Neural cell (in vitro differentiated cells): ENCODE measurements at regions not wholly inside any gene's neighbourhood (a gene's known extent, or its start where the extent isn't known, plus 50 kb on each side); places are given as distances from the start of the nearest gene placed in this dataset.

Experiments
- H2AFZ ChIP-seq: fragments of 200-600, 300-800 bp; sonication (generic), shearing (Covaris generic); 2 replicates; pipeline ENCODE4 v1.6.0; 2014; ENCODE audit warnings: low read depth, mild to moderate bottlenecking, antibody characterized with exemption, low read length, moderate library complexity
- H3F3A ChIP-seq: fragments of 200-600 bp; shearing (Covaris generic); 2 replicates; pipeline ENCODE4 v1.6.1; 2016; ENCODE audit warnings: mild to moderate bottlenecking, moderate library complexity, mixed read lengths, antibody characterized with exemption, low read length; ENCODE audit not compliant: insufficient read depth, poor library complexity, severe bottlenecking
- H3K27ac ChIP-seq: fragments of 200-600, 300-800 bp; sonication (generic), shearing (Covaris generic); 2 replicates; pipeline ENCODE4 v1.5.1; 2014; ENCODE audit warnings: mild to moderate bottlenecking, low read length, moderate library complexity
- H3K27me3 ChIP-seq: fragments of 300-800, 200-600 bp; sonication (generic), shearing (Covaris generic); 2 replicates; pipeline ENCODE4 v1.6.0; 2014; ENCODE audit warnings: mild to moderate bottlenecking, low read depth, low read length, moderate library complexity; ENCODE audit not compliant: insufficient read depth
- H3K36me3 ChIP-seq: fragments of 300-800, 200-600 bp; sonication (generic), shearing (Covaris generic); 2 replicates; pipeline ENCODE4 v1.5.1; 2014; ENCODE audit warnings: mild to moderate bottlenecking, antibody characterized with exemption, low read length, moderate library complexity; ENCODE audit not compliant: insufficient read depth
- H3K4me2 ChIP-seq: fragments of 300-800, 200-600 bp; sonication (generic), shearing (Covaris generic); 2 replicates; pipeline ENCODE4 v1.6.0; 2014; ENCODE audit warnings: mild to moderate bottlenecking, low read length
- H3K4me3 ChIP-seq: fragments of 300-800, 200-600 bp; sonication (generic), shearing (Covaris generic); 2 replicates; pipeline ENCODE4 v1.5.1; 2014; ENCODE audit warnings: mild to moderate bottlenecking, low read length, moderate library complexity
- H3K79me2 ChIP-seq: fragments of 200-600 bp; shearing (Covaris generic); replicated peaks from 2 replicates; pipeline ENCODE4 v1.6.0; 2014; ENCODE audit warnings: mild to moderate bottlenecking, low read length, moderate library complexity; ENCODE audit not compliant: insufficient read depth
- H3K9ac ChIP-seq: fragments of 300-800, 200-600 bp; sonication (generic), shearing (Covaris generic); 2 replicates; pipeline ENCODE4 v1.6.1; 2016; ENCODE audit warnings: mild to moderate bottlenecking, low read length, mixed read lengths
- H3K9me2 ChIP-seq: fragments of 200-600 bp; shearing (Covaris generic); 2 replicates; pipeline ENCODE4 v1.6.1; 2016; ENCODE audit warnings: mild to moderate bottlenecking, low read length, mixed read lengths; ENCODE audit not compliant: insufficient read depth
- H3K9me3 ChIP-seq: fragments of 200-600, 300-800 bp; sonication (generic), shearing (Covaris generic); 2 replicates; pipeline ENCODE4 v1.6.1; 2016; ENCODE audit warnings: mild to moderate bottlenecking, mixed run types, low read length, moderate library complexity, mixed read lengths
- H4K20me1 ChIP-seq: fragments of 200-600 bp; shearing (Covaris generic); 2 replicates; pipeline ENCODE4 v1.6.1; 2016; ENCODE audit warnings: mild to moderate bottlenecking, mixed run types; ENCODE audit not compliant: insufficient read depth
- CTCF ChIP-seq: fragments of 450-650 bp; IDR thresholded peaks from 2 replicates; pipeline ENCODE4 v1.5.1; 2014; ENCODE audit warnings: antibody characterized with exemption, mild to moderate bottlenecking, moderate library complexity; ENCODE audit not compliant: poor library complexity, severe bottlenecking
- EP300 ChIP-seq: fragments of 450-650 bp; conservative IDR thresholded peaks from 2 replicates; pipeline ENCODE4 v1.6.1; 2014; ENCODE audit warnings: antibody characterized with exemption, mild to moderate bottlenecking, moderate library complexity; ENCODE audit not compliant: poor library complexity, severe bottlenecking
- EZH2 ChIP-seq: fragments of 200-600, 300-800 bp; shearing (Covaris generic), sonication (generic); IDR thresholded peaks from 2 replicates; pipeline ENCODE4 v1.6.1; 2014; ENCODE audit warnings: antibody characterized with exemption, low read length, borderline replicate concordance, mild to moderate bottlenecking; ENCODE audit not compliant: insufficient read depth, poor library complexity, severe bottlenecking
- MXI1 ChIP-seq: fragments of 450-650 bp; conservative IDR thresholded peaks from 2 replicates; pipeline ENCODE4 v1.6.1; 2014; ENCODE audit warnings: antibody characterized with exemption, mild to moderate bottlenecking; ENCODE audit not compliant: poor library complexity, severe bottlenecking
- RAD21 ChIP-seq: fragments of 450-650 bp; conservative IDR thresholded peaks from 2 replicates; pipeline ENCODE4 v1.6.1; 2014; ENCODE audit warnings: antibody characterized with exemption, mild to moderate bottlenecking, moderate library complexity
- REST ChIP-seq: IDR thresholded peaks from 2 replicates; pipeline ENCODE4 v1.6.1; 2012; ENCODE audit warnings: borderline replicate concordance
- SMC3 ChIP-seq: fragments of 450-650 bp; conservative IDR thresholded peaks from 2 replicates; pipeline ENCODE4 v1.6.1; 2014; ENCODE audit warnings: antibody characterized with exemption, mild to moderate bottlenecking, moderate library complexity; ENCODE audit not compliant: poor library complexity
- TAF1 ChIP-seq: IDR thresholded peaks from 2 replicates; pipeline ENCODE4 v1.6.1; 2012; ENCODE audit warnings: low read depth

- no peak overlapping the region for H3K4me3 ChIP-seq
- no peak overlapping the region for H2AFZ ChIP-seq
- no peaks in the 10 kb centered on the region for H3K9me2 ChIP-seq
- TF ChIP-seq TAF1 (no peak), REST (no peak)
- no peaks in the 10 kb centered on the region for H4K20me1 ChIP-seq
- no peaks in the 10 kb centered on the region for H3F3A ChIP-seq
- H3K9ac ChIP-seq = no peak overlapping the region
- H3K27ac ChIP-seq = no peak overlapping the region
- no peaks in the 10 kb centered on the region for H3K27me3 ChIP-seq
- no peaks in the 10 kb centered on the region for H3K9me3 ChIP-seq
- H3K4me2 ChIP-seq = no peak overlapping the region
- no peaks in the 10 kb centered on the region for H3K79me2 ChIP-seq
- H3K36me3 ChIP-seq = no peaks in the 10 kb centered on the region
These were observed 63.6 kb upstream of the STX16 start for GRCh38 chr20:58587467-58587866.

- TF ChIP-seq REST (no peak), SMC3 (no peak)
- no peaks in the 10 kb centered on the region for H3F3A ChIP-seq
- no peaks in the 10 kb centered on the region for H3K9me2 ChIP-seq
- H3K4me3 ChIP-seq = no peak overlapping the region
- H3K27ac ChIP-seq = no peak overlapping the region
- no peak overlapping the region for H3K9ac ChIP-seq
- H2AFZ ChIP-seq = no peak overlapping the region
- H3K27me3 ChIP-seq = no peaks in the 10 kb centered on the region
- no peaks in the 10 kb centered on the region for H4K20me1 ChIP-seq
- no peak overlapping the region for H3K4me2 ChIP-seq
- no peaks in the 10 kb centered on the region for H3K9me3 ChIP-seq
- H3K36me3 ChIP-seq = no peaks in the 10 kb centered on the region
- no peaks in the 10 kb centered on the region for H3K79me2 ChIP-seq
These were observed 64.5 kb upstream of the STX16 start for GRCh38 chr20:58586565-58587093.

GRCh38 chr20:58585753-58586540, 65.1 kb upstream of the STX16 start:
- Histone ChIP-seq H4K20me1 (no peaks in the 10 kb centered on the region), H3F3A (no peaks in the 10 kb centered on the region), H3K27ac (no peak overlapping the region), H3K4me2 (no peak overlapping the region), H3K79me2 (no peaks in the 10 kb centered on the region), H3K4me3 (no peak overlapping the region), H3K36me3 (no peaks in the 10 kb centered on the region), H3K9ac (no peak overlapping the region), H3K9me2 (no peaks in the 10 kb centered on the region), H3K9me3 (no peaks in the 10 kb centered on the region), H3K27me3 (no peaks in the 10 kb centered on the region), H2AFZ (no peak overlapping the region)
- TF ChIP-seq RAD21 = no peak
- TF ChIP-seq EP300 = no peak
- no peak for TF ChIP-seq REST
- no peak for TF ChIP-seq EZH2
- no peak for TF ChIP-seq MXI1
- no peak for TF ChIP-seq TAF1
- no peak for TF ChIP-seq SMC3
- TF ChIP-seq CTCF = no peak
